Stimulated activated CD4-positive, alpha-beta T cell treated with anti-CD3 and anti-CD28 coated beads, Interleukin-2, amount 100 ng/mL, for 4 hours (primary cell): ENCODE measurements at regions not wholly inside any gene's neighbourhood (a gene's known extent, or its start where the extent isn't known, plus 50 kb on each side); places are given as distances from the start of the nearest gene placed in this dataset.

Experiments used
- DNase-seq: peaks from one replicate; pipeline ENCODE4 v3.0.0-alpha.2; 2020; ENCODE audit warnings: low read depth

DNA sequence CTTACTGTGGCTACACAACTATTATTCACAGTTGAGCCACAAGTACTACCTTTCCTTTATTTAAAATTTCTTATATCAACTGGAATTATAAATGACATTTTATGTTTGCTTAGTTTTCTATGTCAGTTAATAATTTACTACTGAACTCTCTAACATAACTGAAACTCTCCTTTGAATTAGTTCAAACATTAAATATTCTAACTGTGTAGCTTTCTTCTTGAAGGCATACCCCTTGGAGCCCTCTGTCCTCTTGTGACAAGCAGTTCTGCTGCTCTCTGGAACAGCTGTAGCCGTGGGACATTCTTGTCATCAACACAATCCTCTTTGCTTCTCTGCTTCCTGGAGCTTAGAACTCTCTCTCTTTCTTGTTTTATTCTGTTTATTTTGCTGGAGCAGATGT is 244.8 kb downstream of the NHLRC3 start:
- no peak for DNase-seq

- DNase-seq, result no peak
These were observed 246.6 kb downstream of the NHLRC3 start for GRCh38 chr13:39284801-39285388.
